ENCODE measurements at regions not wholly inside any gene's neighbourhood (a gene's known extent, or its start where the extent isn't known, plus 50 kb on each side); places are given as distances from the start of the nearest gene placed in this dataset.

DNA sequence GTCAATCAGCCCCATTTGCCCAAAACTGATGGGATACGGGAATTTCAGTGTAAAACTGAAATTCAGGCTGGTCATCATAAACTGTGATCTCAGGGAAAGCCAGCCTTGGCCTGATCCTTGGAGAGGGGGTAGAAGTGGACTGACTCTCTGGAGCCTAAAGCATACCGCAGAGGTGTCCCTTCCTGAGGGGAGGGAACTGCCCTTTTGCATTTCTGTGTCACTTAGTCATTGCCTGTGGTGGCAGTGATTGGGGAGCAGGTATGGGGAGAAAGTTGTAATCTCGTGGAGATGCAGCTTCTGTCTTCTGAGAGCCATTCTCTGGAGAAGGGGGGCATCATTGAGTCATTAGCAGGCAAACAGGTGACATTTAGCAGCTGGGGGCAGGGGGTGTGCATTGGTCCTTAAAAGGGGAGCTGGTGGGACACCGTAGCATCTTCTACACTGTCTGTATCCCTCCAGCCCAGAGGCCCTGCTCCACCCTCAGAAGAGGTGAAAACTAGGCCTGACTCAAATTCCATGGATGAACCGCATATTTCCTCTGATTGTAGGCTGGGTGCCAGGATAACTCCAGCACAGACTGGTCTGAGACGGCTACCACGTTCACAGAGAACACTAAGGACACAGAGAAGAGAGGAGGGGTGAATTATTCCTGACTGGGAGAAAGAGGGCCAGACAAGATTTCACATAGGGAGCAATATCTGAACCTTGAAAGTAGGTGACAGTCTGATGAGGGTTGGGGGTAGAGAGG is 143.3 kb downstream of the SEC61B start:
- DNase-seq (ENCODE audit: low spot score) = no peak

DNA sequence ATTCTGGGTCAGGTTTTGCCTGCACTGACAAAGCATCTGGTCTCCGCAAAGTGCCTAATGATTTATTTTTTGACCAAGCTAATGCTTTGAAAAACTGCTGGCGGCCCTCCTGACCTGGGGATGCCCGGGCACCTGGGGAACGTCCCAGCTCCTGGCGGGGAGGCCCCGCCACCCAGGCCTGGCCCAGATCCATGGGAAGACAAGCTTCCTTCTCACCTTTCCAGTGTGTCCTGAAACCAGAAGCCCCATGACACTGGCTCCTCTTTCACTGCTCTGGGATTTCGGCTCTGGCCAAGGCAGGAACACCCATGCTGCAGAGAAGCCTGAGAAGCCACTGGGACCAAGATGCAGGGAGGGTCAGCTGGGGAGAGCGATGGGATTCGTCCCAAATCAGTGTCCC is 144.1 kb downstream of the SEC61B start:
- no peak for DNase-seq (ENCODE audit: low spot score)

DNA sequence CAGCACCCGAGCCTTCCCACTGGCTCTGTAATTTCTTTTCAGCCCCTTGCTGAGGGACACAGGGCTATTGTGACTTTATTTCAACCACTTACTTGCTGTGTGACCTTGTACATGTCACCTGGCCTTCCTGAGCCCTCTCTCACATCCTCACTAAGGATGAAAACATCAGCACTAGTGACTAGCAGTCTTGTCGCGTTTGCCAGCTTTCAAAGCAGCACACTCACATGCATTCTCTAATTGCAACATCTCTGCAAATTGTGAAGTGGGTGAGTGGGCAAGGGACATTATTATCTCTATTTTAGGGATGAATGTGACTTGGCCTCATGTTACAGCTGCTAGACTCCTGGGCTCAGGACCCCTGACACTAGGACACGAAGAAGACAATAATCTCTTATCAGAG is 144.5 kb downstream of the SEC61B start:
- no peak for DNase-seq (ENCODE audit: low spot score)

DNA sequence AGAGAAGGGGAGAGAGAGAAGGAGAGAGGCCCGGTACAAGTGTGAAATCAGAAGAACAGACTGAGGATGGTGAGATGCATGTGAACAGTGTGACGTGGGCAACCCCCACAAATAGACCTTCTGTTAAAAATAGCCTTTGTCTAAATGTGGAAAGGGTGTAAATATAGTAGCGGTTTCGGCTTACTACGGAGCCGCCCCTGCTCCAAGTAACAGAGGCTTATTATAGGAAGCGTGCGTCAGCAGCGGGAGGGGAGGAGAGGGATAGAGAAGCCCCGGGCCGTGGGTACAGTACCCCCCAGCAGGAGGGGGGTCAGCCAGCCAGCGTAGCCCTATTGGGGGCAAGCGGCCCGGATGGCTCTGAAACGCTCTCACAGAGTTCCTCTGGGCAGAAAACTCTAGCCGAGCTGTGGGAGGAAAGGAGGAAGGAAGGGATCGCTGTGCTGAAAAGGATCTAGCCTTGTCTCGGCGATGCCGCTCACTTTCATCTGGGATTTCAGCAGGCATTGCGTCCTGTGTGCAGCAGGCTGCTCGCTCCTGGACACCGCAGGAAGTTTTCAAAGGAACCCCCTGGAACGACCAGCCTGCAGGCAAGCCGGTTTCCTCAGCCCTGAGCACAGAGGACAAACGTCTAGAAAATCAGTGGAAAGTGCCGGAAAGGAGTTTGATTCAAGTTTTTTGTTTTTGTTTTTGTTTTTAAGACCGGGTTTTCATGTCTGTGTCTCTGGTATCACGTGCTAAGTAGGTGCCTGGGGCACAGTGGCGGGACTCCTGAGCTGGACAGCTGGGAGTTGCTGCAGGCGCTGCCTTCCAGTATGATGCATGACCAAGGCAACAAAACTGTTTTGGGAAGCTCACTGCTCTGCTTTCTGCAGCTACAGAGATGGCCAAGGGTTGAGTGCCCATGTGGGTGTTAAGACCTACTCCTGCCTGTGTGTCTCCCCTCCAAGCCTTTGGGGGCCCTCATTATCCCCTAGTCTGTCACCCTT is 146.6 kb downstream of the SEC61B start:
- no peak for DNase-seq (ENCODE audit: low spot score)

DNA sequence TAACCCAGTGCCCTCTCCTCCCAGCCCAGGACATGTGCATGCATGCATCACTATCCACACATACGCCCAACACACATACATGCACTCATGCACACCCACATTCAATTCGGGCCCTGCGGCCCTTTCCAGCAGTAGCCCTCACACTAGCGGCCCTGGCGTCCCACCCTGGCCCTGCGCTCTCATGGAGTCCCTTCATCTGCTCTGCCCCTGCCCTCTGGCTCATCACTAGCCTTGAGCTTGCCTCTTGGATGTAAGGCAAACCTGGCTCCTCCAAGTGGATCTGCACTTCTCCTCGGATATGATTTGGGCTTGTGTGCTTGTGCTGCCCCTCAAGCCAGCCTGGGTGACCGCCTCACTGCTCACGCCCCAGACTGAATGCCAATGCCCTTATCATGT is 147.2 kb downstream of the SEC61B start:
- no peak for DNase-seq (ENCODE audit: low spot score)

DNA sequence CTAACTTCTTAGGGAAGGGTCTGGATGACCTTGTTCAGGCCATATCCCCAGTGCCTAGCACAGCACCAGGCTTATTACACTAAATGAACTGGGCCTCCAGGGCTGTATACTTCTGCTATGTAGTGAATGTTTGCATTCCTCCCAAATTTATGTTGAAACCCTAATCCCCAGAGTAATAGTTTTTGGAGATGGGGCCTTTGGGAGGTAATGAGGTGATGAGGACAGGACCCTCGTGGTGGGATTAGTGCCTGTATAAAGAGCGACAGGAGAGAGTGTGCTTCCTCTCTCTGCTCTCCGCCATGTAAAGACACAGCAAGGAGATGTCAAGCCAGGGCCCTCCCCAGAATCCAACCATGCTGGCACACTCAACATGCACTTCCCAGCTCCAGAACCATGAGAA is 148.3 kb downstream of the SEC61B start:
- no peak for DNase-seq (ENCODE audit: low spot score)

DNA sequence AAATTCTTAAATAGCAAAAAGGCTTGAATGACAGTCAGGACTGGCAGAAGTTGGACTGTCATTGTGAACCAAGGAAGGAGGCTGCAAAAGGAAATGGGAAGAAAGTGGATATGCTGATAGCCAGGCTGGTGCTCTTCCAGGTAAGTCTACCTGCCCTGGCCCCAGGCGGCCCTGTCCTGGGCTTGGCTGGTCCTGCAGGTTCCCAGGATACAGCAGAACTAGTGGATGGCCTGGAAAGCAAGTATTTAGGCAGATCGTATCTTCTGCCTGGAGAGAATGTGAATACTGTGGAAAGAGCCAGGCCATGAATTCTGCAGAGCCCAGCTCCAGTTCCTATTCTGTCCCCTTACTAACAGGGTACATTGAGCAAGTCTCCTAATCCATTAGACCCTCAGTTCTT is 149.3 kb downstream of the SEC61B start:
- DNase-seq (ENCODE audit: low spot score) = no peak

DNA sequence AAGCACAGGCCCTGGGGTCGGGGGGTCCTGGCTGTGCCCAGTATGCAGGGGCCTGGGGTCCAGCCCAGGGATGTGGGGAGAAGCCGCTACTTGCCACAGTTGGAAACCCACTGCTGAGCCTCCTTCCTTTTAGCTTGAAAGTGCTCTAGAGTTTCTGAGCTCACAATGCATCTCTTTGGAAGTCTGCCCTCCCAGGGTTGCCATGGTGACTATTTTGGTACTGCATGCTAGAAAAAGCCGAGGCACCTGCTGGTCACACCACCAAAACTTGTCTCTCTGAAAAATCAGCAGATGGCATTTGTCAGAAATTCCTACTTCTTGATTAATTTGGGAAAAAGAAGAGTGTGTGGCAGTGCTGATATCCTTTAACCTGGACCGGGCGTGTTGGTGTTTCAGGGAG is 151.8 kb downstream of the SEC61B start:
- DNase-seq (ENCODE audit: low spot score) = no peak

DNA sequence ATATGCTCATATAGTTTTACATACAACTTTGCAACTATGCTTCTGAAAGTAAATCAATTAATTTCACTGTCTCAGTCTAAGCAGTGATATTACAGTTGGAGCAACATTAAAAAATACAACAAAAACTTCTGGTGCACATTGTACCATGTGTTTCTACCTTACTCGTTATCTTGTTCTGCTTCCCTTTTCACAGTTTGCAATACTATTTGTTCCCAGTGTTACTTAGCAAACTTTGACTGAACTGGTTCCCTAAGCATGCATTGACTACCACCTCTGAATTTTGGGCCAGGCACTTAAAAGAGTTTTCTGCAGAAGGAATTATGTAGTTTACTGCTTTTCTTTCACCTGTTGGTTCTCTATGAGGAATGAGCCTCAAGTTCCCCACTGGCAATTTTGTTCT is 152.7 kb downstream of the SEC61B start:
- DNase-seq (ENCODE audit: low spot score) = no peak

DNA sequence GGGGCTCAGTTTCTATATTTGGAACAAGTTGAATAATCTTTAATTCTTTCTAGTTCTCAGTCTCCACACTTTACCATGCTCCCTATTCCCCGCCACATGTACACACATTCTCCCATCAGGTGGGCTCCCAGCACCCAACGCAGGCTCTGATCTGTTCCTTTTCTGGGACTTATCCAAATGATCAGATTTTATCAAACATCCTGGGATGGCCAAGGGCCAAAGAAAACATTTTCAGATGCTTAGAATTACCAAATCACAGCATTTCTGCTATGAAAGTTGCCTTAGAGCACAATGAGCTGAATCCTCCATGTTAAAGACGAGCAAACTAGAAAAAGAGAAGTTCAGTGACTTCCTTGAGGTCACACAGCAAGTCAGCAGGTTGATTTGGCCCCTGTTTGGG is 153.4 kb downstream of the SEC61B start:
- no peak for DNase-seq (ENCODE audit: low spot score)

DNA sequence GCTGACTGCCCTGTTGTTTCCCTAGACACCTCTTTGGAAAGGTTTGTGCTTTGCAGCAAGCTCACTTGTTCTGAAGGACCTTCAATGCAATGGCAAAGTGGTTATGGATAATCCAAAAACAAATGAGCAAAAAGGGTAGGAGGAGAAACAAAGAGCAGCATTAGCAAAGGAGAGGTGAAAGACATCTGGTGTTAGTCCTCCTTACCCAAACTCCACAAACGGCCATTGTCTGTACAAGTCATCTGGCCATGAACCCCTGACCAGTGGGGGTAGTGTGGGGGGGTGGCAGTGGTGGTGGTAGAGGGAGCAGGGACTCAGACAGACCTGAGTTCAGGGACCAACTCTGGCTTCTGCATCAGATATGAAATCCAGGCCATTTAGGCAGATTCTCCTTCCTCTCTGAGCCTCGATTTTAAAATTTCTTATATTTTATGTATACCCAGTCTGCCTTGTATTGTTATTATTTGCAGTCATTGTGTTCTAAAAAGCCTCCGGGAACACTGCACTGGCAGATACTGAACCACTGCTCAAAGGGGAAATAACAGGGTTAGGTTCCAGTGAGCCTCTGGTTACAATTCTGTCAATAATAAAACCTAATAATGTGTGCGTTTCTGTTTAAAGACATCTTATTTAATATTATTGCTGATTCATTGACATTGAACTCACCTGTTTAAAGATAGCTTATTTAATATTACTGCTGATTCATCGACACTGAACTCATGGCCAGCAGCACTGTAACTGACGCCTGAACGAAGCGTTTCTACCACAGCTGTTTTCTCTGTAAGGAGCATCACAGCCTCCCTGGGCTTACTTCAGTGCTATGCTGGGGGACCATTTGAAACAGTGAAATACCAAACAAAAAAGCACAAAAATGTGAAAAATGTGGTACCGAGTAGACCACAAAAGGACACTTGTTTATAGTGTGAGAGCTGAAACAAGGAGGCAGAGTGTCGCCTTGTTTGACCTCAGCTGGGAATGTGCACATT is 156.0 kb downstream of the SEC61B start:
- no peak for DNase-seq (ENCODE audit: low spot score)

DNA sequence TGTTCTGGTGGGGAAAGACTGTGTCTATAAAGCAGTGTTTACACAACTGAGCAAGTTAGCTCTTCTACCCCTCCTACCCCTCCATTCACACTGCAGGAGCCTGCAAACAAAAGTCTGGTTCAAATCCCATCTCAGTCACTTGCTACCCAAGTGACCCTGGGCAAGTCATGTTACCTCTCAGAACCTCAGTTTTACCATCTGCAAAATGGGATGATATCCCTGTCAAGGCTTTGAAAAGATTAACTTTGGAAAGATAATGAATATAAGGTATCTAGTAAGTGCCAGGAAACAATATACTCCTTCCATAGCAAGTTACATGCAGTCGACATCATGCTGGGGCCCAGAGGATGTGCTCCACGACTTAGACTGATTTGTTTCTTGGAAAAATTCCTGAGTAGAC is 161.5 kb downstream of the SEC61B start:
- no peak for DNase-seq (ENCODE audit: low spot score)

DNA sequence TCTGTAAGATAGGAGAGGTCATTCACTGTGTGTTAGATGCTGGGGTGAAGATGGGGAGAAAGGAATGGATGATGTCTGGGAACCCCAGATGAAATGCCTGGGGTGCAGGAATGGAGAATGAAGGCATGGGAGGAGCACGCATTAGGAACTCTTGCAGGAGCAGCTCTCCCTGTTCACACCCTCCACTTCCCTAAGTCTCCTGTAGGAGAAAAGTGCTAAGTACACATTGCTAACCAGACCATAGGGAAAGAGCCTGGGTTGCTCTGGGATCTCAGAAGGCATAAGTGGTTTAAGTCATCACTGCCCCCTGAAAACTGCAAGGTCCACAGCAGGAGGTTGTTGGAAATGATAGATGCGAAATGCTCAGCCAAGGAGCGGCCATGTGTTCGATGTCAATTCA is 163.1 kb downstream of the SEC61B start:
- DNase-seq (ENCODE audit: low spot score) = no peak

DNA sequence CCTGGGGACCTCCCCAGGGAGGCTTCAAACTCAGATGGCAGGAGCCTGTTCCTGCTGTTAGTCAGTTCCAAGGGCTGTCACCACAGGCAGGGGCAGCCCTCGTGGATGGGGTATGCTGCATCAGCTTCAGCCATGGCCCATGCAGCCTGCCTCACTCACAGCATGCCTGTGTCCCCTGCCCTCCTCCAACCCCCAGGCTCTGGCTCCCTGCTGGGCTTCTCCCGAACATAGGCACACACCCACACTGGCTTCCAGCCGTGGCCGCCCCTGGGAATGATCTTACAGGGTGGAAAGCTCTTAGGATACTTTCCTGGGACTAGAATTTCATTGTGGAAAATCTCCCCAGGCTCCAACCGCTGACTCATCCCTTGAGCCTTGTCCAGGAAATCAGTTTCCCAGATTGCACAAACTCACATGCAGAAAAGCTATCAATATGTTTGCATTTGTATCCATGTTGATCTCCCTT is 163.8 kb downstream of the SEC61B start:
- no peak for DNase-seq (ENCODE audit: low spot score)

DNA sequence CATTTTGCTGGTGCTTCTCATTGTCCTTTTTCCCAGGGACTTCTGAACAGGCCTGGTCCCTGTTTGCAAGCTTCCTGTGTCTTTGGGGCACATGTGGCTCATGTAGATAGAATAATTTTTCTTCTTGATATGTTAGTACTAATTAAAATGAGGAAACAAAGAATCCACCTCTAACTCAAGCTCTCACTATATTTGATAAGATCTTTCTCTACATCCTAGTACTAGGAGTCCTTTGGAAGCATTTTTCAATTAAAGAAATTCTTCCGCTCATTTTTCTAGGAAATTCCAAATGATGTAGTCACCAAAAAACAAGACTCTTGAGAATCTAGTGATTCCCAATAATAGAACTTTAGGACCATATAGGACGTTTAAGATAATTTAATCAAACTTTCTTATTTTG is 165.3 kb downstream of the SEC61B start:
- DNase-seq (ENCODE audit: low spot score) = no peak

DNA sequence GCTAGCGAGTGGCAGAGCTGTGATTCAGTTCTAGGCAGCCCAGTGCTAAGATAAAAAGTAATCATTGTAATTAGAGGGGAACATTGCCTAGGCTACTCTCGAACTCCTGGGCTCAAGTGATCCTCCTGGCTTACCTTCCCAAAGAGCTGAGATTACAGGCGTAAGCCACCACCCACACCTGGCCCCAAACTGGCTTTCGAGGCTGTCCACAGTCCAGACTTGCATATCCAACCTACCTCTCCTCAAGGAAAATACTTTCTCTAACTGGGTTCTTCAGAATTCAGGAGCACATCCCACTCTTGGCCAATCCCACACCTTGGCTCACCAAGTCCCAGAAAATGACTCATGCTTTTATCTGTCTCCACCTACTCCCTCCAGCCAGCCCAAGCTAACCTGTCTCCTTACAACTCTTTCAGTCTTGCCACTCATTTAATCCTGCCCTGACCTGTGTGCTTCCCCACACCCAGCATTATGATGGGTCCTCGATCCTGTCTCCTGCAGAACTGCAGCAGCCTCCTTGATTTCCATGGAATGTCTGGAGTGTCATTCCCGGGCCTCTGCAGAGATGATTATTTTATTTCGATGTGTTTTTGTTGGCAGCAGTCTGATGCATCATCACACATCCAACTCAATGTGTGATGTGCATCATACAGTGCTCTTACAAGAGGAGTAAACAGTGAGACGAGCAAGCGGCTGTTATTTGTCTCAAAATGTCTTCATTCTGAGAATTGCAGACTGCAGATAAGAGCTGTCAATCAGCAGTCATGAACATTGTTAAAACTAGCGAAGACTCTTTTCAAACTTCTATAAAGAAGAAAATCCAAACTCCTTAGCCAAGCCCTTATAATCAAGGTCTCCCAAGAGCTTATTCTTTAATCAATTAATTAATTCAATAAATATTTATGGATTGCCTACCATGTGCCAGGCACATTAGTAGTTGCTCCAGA is 167.3 kb downstream of the SEC61B start:
- DNase-seq (ENCODE audit: low spot score) = no peak

DNA sequence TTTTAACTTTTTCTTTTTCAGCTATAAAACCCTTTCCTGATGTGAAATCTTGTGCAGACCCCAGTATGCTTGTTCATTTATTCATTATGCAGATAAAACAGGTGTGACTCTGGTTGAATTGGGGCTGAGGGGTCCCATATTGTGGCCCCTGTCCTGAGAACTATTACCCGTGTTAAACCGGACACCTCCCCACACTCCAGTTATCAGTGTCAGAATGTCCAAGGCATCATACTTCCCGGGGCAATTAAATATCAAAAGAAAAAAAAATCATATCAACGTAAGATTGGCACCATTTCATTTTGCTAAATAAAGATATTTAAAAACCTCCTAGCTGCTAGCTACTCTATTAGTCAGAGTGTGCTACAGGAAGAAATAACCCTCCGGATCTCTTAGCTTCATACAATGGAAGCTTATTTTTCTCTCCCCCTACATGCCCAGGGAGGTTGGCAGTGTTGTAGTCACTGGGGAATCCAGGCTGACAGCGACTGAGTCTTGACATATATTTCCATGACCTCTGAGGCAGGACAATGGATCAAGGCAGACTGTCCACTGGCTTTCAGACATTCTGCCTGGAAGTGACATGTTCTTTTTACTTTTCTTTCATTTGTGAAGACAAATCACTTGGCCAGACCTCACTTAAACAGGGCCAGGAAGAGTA is 170.0 kb downstream of the SEC61B start:
- no peak for DNase-seq (ENCODE audit: low spot score)

DNA sequence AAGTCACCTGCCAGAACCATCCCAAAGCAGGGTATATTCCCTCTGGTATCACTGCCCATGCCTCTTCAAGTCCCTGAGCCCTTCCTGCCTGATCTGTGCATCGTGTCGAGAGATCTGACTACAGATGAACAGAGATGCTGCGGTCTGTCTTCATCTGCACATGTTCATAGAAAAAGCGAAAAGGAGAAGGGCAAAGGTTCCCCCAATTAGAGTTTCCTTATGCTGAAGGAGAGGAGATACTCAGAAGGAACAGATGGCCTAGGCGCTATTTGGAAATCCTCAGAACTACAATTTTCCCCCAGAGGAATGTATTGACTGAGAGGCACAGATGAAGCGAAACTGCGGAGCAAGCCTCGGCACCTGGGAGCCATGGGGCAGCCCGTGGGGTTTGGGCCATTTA is 170.9 kb downstream of the SEC61B start:
- DNase-seq (ENCODE audit: low spot score) = no peak

DNA sequence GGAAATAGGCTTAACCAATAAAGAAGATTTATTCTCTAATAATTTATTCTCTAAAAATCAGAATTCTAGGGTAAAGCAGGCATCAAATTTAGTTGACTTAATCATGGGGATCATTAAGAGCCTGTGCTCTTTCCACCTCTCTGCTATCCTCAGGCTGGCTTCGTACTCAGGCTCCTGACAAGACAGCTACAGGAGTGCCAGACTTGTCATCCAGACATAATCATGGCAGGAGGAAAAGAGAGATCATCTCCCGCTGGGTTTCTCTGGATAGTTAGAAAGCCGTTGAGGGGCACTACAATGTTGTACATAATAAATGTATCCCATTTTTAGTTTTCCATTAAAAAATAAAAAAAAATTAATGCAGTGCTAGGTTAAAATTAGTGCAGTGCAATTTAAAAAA is 171.9 kb downstream of the SEC61B start:
- no peak for DNase-seq (ENCODE audit: low spot score)

DNA sequence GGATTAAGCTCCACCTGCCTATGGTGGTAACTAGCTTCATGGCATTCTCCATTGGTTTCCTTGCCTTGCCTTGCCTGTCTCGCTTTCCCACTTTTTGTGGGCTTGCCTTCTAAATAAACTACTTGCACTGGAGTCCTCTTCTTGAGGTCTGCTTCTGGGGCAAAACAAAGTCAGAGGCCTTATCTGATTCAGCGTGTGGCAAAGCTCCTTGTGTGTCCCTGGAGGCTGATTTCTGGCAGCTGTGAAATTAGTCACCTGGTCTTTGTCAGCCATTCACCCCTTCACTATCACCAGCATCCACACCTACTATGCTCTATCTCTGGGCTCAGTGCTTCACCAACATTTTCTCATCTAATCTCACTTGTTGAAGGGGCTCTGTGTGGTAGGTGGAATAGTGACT is 176.2 kb downstream of the SEC61B start:
- DNase-seq (ENCODE audit: low spot score) = no peak

Measured in activated CD4-positive, alpha-beta T cell treated with anti-CD3 and anti-CD28 coated beads, Interleukin-2, Interleukin-4, amounts not matched to agents 100 ng/mL and 50 ng/mL, durations not matched to agents 16 hours and 8 hours (primary cell).